ENCODE measurements at regions not wholly inside any gene's neighbourhood (a gene's known extent, or its start where the extent isn't known, plus 50 kb on each side); places are given as distances from the start of the nearest gene placed in this dataset.

DNA sequence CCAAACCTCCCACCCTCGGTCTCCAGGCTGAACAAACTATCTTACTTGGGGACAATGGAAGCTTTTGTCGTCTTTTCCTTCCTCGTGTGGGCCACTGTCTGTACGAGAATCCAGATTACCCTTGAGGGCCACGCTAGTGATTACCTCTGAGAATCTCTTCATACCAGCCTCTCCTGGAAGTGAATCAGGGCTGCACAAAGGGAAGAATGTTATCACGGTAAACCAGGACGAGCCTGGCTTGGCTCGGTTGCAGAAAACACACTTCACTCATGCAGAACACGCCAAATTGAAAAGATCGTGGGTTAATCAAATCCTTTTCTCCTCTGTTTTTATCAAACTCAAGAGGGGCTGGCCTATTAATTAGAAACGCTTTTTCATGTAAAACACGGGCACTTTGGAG is 51.6 kb upstream of the MYL2 start:
- no peaks in the 10 kb centered on the region for H3K36me3 ChIP-seq (ENCODE audit: insufficient read depth)
- no peak overlapping the region for H3K9ac ChIP-seq
- no peak overlapping the region for H3K4me3 ChIP-seq (IDR thresholded peaks at IDR 0.05; ENCODE audit: insufficient read depth, low read depth, low read length)
- H3K79me2 ChIP-seq (ENCODE audit: insufficient read depth, low read depth): no peaks in the 10 kb centered on the region
- no peaks in the 10 kb centered on the region for H4K20me1 ChIP-seq (ENCODE audit: insufficient read depth)
- H3K27me3 ChIP-seq (ENCODE audit: insufficient read depth, low read depth): no peaks in the 10 kb centered on the region
- no peaks in the 10 kb centered on the region for H3K4me1 ChIP-seq (ENCODE audit: low read depth, poor library complexity, severe bottlenecking)
- no peak overlapping the region for H3K4me2 ChIP-seq
- H3K27ac ChIP-seq: no peak overlapping the region
- no peak overlapping the region for H2AFZ ChIP-seq (ENCODE audit: low read depth)
- TF ChIP-seq, protein P1, sequence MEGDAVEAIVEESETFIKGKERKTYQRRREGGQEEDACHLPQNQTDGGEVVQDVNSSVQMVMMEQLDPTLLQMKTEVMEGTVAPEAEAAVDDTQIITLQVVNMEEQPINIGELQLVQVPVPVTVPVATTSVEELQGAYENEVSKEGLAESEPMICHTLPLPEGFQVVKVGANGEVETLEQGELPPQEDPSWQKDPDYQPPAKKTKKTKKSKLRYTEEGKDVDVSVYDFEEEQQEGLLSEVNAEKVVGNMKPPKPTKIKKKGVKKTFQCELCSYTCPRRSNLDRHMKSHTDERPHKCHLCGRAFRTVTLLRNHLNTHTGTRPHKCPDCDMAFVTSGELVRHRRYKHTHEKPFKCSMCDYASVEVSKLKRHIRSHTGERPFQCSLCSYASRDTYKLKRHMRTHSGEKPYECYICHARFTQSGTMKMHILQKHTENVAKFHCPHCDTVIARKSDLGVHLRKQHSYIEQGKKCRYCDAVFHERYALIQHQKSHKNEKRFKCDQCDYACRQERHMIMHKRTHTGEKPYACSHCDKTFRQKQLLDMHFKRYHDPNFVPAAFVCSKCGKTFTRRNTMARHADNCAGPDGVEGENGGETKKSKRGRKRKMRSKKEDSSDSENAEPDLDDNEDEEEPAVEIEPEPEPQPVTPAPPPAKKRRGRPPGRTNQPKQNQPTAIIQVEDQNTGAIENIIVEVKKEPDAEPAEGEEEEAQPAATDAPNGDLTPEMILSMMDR (conservative IDR thresholded peaks at IDR 0.05; ENCODE audit: low read depth, low read length): no peak

DNA sequence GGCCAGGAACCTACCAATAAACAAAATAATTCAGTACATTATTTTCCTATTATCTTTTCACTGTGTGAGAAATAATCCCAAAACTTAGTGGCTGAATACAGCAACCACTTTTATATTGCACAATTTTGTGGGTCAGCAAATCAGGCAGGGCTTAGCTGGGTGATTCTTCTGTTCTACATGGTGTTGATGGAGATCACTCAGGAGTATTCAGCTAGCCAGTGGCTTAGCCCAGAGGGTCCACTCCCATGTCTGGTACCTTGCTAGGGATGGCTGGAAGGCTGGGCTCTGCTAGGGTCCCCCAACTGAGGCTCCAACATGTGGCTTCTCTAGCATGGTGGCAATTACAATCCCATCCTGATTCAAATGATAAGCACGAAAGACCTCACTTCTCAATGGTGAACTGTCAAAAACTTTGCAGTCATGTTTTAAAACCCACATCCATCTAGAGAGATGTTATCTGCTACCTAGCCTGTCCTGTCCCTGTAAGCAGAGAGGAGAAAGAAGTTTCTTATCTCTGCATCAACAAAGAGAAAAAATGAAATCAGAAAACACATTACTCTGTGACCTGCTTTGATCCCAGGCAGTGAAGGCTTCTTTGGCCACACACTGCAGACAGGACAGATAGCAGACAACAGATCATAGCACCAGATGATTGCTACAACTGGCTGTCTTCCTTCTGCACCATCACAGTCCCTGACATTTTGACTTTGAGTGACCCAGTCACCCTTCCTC is 51.0 kb upstream of the MYL2 start:
- no peak overlapping the region for H3K27ac ChIP-seq
- H3K4me3 ChIP-seq (IDR thresholded peaks at IDR 0.05; ENCODE audit: insufficient read depth, low read depth, low read length): no peak overlapping the region
- TF ChIP-seq, protein P1 (conservative IDR thresholded peaks at IDR 0.05; ENCODE audit: low read depth, low read length): no peak
- H3K4me1 ChIP-seq (ENCODE audit: low read depth, poor library complexity, severe bottlenecking): no peaks in the 10 kb centered on the region
- no peaks in the 10 kb centered on the region for H3K36me3 ChIP-seq (ENCODE audit: insufficient read depth)
- H3K4me2 ChIP-seq: no peak overlapping the region
- no peaks in the 10 kb centered on the region for H3K27me3 ChIP-seq (ENCODE audit: insufficient read depth, low read depth)
- no peak overlapping the region for H3K9ac ChIP-seq
- no peaks in the 10 kb centered on the region for H4K20me1 ChIP-seq (ENCODE audit: insufficient read depth)
- no peak overlapping the region for H2AFZ ChIP-seq (ENCODE audit: low read depth)
- H3K79me2 ChIP-seq (ENCODE audit: insufficient read depth, low read depth): no peaks in the 10 kb centered on the region
